Lung (tissue), 11 donors: ENCODE measurements at regions not wholly inside any gene's neighbourhood (a gene's known extent, or its start where the extent isn't known, plus 50 kb on each side); places are given as distances from the start of the nearest gene placed in this dataset.
"Not testable (repeated sequence)": the region's sequence is repeated elsewhere in the genome, so short reads cannot be mapped to it uniquely, and the experiment has no call there.

Source experiments
- ATAC-seq: fragments of 200-7000 bp; cut with Tn5 transposase; one replicate; pipeline ENCODE4 v1.9.1; 2020; ENCODE audit warnings: moderate number of reproducible peaks; ENCODE audit not compliant: insufficient read depth, low FRiP score
- DNase-seq, 3 donors: peaks; one replicate each; pipeline ENCODE4 v3.0.0-alpha.2; 2013 to 2017
- H3K27ac ChIP-seq, 2 donors: one replicate each; pipeline ENCODE4 v1.5.1; 2013; ENCODE audit warnings: mild to moderate bottlenecking in 2 of 2, moderate library complexity in 2 of 2, control low read depth in 1 of 2, inconsistent platforms in 1 of 2, low read depth in 1 of 2, low read length in 1 of 2
- H3K27me3 ChIP-seq, 3 donors: one replicate each; pipeline ENCODE4 v1.5.1; 2013; ENCODE audit warnings: low read length in 2 of 3; ENCODE audit not compliant: control insufficient read depth in 3 of 3, insufficient read depth in 3 of 3
- H3K36me3 ChIP-seq, 4 donors: one replicate each; pipeline ENCODE4 v1.5.1; 2013; ENCODE audit warnings: low read length in 4 of 4, mild to moderate bottlenecking in 1 of 4, moderate library complexity in 1 of 4; ENCODE audit not compliant: control insufficient read depth in 4 of 4, insufficient read depth in 4 of 4
- H3K4me1 ChIP-seq, 5 donors: one replicate each; pipeline ENCODE4 v1.5.1; 2013; ENCODE audit warnings: low read length in 5 of 5, mild to moderate bottlenecking in 2 of 5, moderate library complexity in 1 of 5; ENCODE audit not compliant: control insufficient read depth in 5 of 5, insufficient read depth in 5 of 5
- H3K4me3 ChIP-seq: one replicate; pipeline ENCODE4 v1.5.1; 2013; ENCODE audit warnings: mild to moderate bottlenecking, control low read depth, moderate library complexity
- H3K9ac ChIP-seq, 2 donors: one replicate each; pipeline ENCODE4 v1.5.1; 2013; ENCODE audit warnings: low read length in 2 of 2, control low read depth in 1 of 2; ENCODE audit not compliant: insufficient read depth in 1 of 2
- H3K9me3 ChIP-seq, 4 donors: one replicate each; pipeline ENCODE4 v1.5.1; 2013; ENCODE audit warnings: low read length in 3 of 4, mild to moderate bottlenecking in 1 of 4, moderate library complexity in 1 of 4; ENCODE audit not compliant: control insufficient read depth in 4 of 4, insufficient read depth in 3 of 4
- WGBS, 2 donors: extraction: QIAGEN DNeasy Blood & Tissue Kit; methylation state at CpG; one replicate each; pipeline ENCODE4 v1.1.7; 2013; 5-methylcytosine and 5-hydroxymethylcytosine counted together
- TF ChIP-seq, protein P1 (sequence below): IDR thresholded peaks from 2 replicates; pipeline ENCODE4 v1.5.1; 2012; ENCODE audit warnings: mild to moderate bottlenecking; ENCODE audit errors: control extremely low read depth, extremely low read depth
- donor health status: control.
- donor health status: control.
- donor health status: Bipolar disorder and iron deficiency.
- donor health status: healthy.
- donor health status: DM: yes; HTN: yes; CAD: no.

DNA sequence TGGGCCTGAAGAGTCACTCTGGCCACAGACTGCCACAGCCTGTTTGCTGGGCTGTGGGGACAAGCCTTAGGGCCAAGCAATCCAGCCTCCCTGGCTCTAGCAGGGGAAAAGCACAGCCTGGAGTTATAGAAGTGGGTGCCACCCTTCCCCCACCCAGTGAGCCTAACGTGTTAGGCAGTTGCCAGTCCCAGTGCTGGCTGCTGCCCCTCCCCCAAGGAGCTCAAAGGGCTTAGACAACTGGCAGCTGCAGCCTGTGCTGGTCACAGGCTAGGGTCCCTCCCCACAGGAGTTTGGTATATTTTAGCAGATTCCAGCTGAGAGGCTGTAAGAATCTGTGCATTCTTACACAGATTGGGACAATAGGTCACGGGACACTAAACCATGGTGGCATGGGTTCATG, 370.3 kb upstream of the FGF16 start:
- ATAC-seq = no peak
- no peaks in the 10 kb centered on the region for H3K4me1 ChIP-seq
- no peak overlapping the region for H3K4me3 ChIP-seq
- DNase-seq = no peak
- no peak overlapping the region for H3K27ac ChIP-seq
- no peak overlapping the region for H3K9ac ChIP-seq
- H3K27me3 ChIP-seq = no peaks in the 10 kb centered on the region
- TF ChIP-seq, protein P1, sequence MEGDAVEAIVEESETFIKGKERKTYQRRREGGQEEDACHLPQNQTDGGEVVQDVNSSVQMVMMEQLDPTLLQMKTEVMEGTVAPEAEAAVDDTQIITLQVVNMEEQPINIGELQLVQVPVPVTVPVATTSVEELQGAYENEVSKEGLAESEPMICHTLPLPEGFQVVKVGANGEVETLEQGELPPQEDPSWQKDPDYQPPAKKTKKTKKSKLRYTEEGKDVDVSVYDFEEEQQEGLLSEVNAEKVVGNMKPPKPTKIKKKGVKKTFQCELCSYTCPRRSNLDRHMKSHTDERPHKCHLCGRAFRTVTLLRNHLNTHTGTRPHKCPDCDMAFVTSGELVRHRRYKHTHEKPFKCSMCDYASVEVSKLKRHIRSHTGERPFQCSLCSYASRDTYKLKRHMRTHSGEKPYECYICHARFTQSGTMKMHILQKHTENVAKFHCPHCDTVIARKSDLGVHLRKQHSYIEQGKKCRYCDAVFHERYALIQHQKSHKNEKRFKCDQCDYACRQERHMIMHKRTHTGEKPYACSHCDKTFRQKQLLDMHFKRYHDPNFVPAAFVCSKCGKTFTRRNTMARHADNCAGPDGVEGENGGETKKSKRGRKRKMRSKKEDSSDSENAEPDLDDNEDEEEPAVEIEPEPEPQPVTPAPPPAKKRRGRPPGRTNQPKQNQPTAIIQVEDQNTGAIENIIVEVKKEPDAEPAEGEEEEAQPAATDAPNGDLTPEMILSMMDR = no peak
- WGBS, 2 donors = 57 to 62% methylated on average over 2 of the region's 2 CpGs
- H3K36me3 ChIP-seq = no peaks in the 10 kb centered on the region
- peaks cover 0 to 4% (median 1%) of the 10 kb centered on the region in 4 donors for H3K9me3 ChIP-seq

DNA sequence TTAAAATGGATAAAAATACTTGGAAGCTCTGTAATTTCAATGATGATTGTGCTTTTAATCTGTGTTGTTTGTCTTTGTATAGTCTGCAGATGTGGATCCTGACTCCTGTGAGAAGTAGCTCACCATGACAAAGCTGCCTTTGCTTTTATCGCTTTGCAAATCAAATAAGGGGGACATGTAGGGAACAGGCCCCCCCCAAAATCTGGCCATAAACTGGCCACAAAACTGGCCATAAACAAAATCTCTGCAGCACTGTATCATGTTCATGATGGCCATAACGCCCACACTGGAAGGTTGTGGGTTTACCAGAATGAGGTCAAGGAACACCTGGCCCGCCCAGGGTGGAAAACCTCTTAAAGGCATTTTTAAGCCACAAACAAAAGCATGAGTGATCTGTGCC, 366.0 kb upstream of the FGF16 start:
- 55 to 89% methylated on average over 3 of the region's 3 CpGs for WGBS, 2 donors

DNA sequence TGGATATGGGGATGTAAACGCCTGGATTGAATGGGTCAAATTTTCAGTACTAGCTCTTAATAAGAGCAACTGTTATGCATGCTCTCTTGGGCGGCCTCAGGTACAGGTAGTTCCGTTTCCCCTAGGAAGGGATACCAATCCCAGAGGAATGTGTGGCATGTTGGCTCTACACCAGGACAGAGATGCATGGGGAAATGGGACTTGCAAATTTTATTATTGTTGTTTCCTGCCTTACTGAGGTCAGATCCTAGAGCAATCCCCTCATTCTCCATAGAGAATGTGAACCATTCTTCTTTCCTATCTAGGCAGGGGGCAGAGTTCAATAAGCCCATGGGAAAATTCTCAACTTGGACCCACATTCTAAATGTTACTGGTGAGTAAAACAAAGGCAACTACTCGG, 361.8 kb upstream of the FGF16 start:
- TF ChIP-seq, protein P1 = no peak
- H3K9ac ChIP-seq = no peak overlapping the region
- H3K4me3 ChIP-seq = no peak overlapping the region
- no peak overlapping the region for H3K27ac ChIP-seq
- H3K9me3 ChIP-seq = peaks cover 0 to 6% (median 2%) of the 10 kb centered on the region in 4 donors
- DNase-seq = no peak
- peaks cover 0 to 7% (median 0%) of the 10 kb centered on the region in 5 donors for H3K4me1 ChIP-seq
- WGBS, 2 donors = 63 to 80% methylated on average over 4 of the region's 4 CpGs
- H3K27me3 ChIP-seq = no peaks in the 10 kb centered on the region
- ATAC-seq = no peak
- no peaks in the 10 kb centered on the region for H3K36me3 ChIP-seq

More for the DNA sequence above, 366.0 kb upstream of the FGF16 start:
- peaks cover 0 to 10% (median 4%) of the 10 kb centered on the region in 4 donors for H3K9me3 ChIP-seq
- H3K4me1 ChIP-seq, H3K27ac ChIP-seq, ATAC-seq, H3K36me3 ChIP-seq, DNase-seq, H3K27me3 ChIP-seq, H3K4me3 ChIP-seq, H3K9ac ChIP-seq: not testable (repeated sequence)

DNA sequence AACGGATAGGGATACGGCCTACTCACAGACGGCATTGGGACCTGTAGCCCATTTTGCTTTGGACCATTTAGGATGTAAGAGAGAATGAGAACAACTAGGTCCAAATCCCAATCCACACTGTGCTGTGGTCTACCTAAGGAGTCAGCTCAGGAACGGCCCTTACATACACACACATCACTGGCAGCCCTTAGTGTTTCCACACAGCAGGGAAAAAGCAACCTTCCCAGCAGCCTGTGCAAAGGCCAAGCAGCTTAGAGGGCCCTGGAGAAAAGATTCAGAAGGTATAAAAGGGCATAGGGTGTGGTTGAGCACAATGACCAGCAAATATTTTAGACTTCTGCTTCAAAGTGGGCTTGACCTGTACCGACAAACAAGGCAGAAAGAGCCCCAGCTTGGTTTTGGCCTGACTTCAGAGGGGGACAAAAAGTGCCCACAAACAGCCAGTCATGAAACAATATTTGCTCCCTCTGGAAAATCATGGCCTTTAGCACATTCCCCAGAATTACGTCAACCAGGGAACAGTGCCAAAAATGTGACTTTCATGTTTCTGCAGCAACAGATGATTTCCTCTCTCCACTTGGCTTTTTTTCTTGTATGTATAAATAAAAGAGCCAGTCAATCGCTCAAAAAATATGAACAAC, 359.5 kb upstream of the FGF16 start:
- Histone ChIP-seq H3K9ac (peak overlapping the region in 1 of 2 donors; percentile 39), H3K4me3 (no peak overlapping the region), H3K36me3 (no peaks in the 10 kb centered on the region), H3K9me3 (peaks cover 0 to 6% (median 0%) of the 10 kb centered on the region in 4 donors), H3K27ac (peak overlapping the region; percentile 16 to 38), H3K27me3 (no peaks in the 10 kb centered on the region), H3K4me1 (peaks cover 0 to 7% (median 0%) of the 10 kb centered on the region in 5 donors)
- ATAC-seq = no peak
- TF ChIP-seq, protein P1 = no peak
- WGBS, 2 donors = 55 to 63% methylated on average over 7 of the region's 7 CpGs
- DNase-seq = peak; percentile 87 to 97 (median 94)
